Liver (tissue), 6 donors: ENCODE measurements at regions not wholly inside any gene's neighbourhood (a gene's known extent, or its start where the extent isn't known, plus 50 kb on each side); places are given as distances from the start of the nearest gene placed in this dataset.

Source experiments
- DNase-seq: peaks from one replicate; pipeline ENCODE4 v3.0.0-alpha.2; 2017; ENCODE audit warnings: low spot score
- H3K27ac ChIP-seq, 2 donors: one replicate each; pipeline ENCODE4 v1.7.0; 2013; ENCODE audit warnings: inconsistent platforms in 2 of 2, low read length in 2 of 2, control low read depth in 1 of 2, low read depth in 1 of 2, mild to moderate bottlenecking in 1 of 2
- H3K27me3 ChIP-seq, 4 donors: one replicate each; pipeline versions ENCODE4 v1.6.1 to v1.7.0; 2013; ENCODE audit warnings: low read length in 3 of 4, inconsistent platforms in 1 of 4, mild to moderate bottlenecking in 1 of 4, moderate library complexity in 1 of 4; ENCODE audit not compliant: control insufficient read depth in 4 of 4, insufficient read depth in 4 of 4
- H3K36me3 ChIP-seq, 4 donors: one replicate each; pipeline versions ENCODE4 v1.6.1 to v1.7.0; 2013; ENCODE audit warnings: low read length in 3 of 4, mild to moderate bottlenecking in 3 of 4, low read depth in 1 of 4, moderate library complexity in 1 of 4; ENCODE audit not compliant: control insufficient read depth in 4 of 4, insufficient read depth in 3 of 4
- H3K4me1 ChIP-seq, 4 donors: one replicate each; pipeline versions ENCODE4 v1.6.1 to v1.7.0; 2013; ENCODE audit warnings: low read length in 3 of 4, mild to moderate bottlenecking in 3 of 4, moderate library complexity in 1 of 4; ENCODE audit not compliant: control insufficient read depth in 4 of 4, insufficient read depth in 4 of 4
- H3K4me3 ChIP-seq, 3 donors: one replicate each; pipeline versions ENCODE4 v1.6.1 to v1.7.0; 2013; ENCODE audit warnings: low read length in 3 of 3, control low read depth in 1 of 3, low read depth in 1 of 3, mild to moderate bottlenecking in 1 of 3
- H3K9ac ChIP-seq, 2 donors: one replicate each; pipeline ENCODE4 v1.7.0; 2013; ENCODE audit warnings: low read length in 2 of 2, mild to moderate bottlenecking in 2 of 2, moderate library complexity in 2 of 2, control low read depth in 1 of 2, low read depth in 1 of 2
- H3K9me3 ChIP-seq, 4 donors: one replicate each; pipeline versions ENCODE4 v1.6.1 to v1.7.0; 2013; ENCODE audit warnings: low read length in 3 of 4; ENCODE audit not compliant: control insufficient read depth in 4 of 4
- ATF3 ChIP-seq: IDR thresholded peaks from 2 replicates; pipeline ENCODE4 v1.6.1; 2016; ENCODE audit warnings: antibody characterized with exemption
- EGR1 ChIP-seq, 2 donors: IDR thresholded peaks; 2 replicates each; pipeline ENCODE4 v1.6.1; 2016 to 2018; ENCODE audit warnings: antibody characterized with exemption in 2 of 2, low read depth in 2 of 2
- FOXA1 ChIP-seq: IDR thresholded peaks from 2 replicates; pipeline ENCODE4 v1.6.1; 2016; ENCODE audit warnings: antibody characterized with exemption
- HNF4A ChIP-seq, 2 donors: conservative IDR thresholded peaks; 2 replicates each; pipeline ENCODE4 v1.6.1; 2016; ENCODE audit warnings: antibody characterized with exemption in 2 of 2, mild to moderate bottlenecking in 2 of 2
- HNF4G ChIP-seq: IDR thresholded peaks from 2 replicates; pipeline ENCODE4 v1.6.1; 2016; ENCODE audit warnings: antibody characterized with exemption
- JUND ChIP-seq, 2 donors: IDR thresholded peaks; 2 replicates each; pipeline ENCODE4 v1.6.1; 2016; ENCODE audit warnings: antibody characterized with exemption in 2 of 2
- RXRA ChIP-seq, 2 donors: IDR thresholded peaks; 2 replicates each; pipeline ENCODE4 v1.6.1; 2017 to 2018; ENCODE audit warnings: antibody characterized with exemption in 2 of 2, mild to moderate bottlenecking in 1 of 2
- YY1 ChIP-seq: IDR thresholded peaks from 2 replicates; pipeline ENCODE4 v1.6.1; 2016; ENCODE audit warnings: antibody characterized with exemption, mild to moderate bottlenecking
- donor health status: healthy.
- donor health status: healthy.
- donor health status: healthy.

GRCh38 chr21:14600569-14601297 is 54.6 kb upstream of the SAMSN1 start (continued):
- TF ChIP-seq ATF3, result no peak
- no peak for TF ChIP-seq YY1
- TF ChIP-seq RXRA (IDR thresholded peaks at IDR 0.05), result no peak
- no peak for TF ChIP-seq FOXA1
- TF ChIP-seq HNF4G, result no peak
- no peak for TF ChIP-seq JUND (IDR thresholded peaks at IDR 0.05)
- no peak for TF ChIP-seq HNF4A (conservative IDR thresholded peaks at IDR 0.05)
- TF ChIP-seq EGR1 (IDR thresholded peaks at IDR 0.05; ENCODE audit: low read depth in 2 of 2), result no peak

- H3K9me3 ChIP-seq, result peaks cover 0 to 1% (median 0%) of the 10 kb centered on the region in 4 donors
- no peaks in the 10 kb centered on the region for H3K36me3 ChIP-seq
- no peak for TF ChIP-seq EGR1 (IDR thresholded peaks at IDR 0.05; ENCODE audit: low read depth in 2 of 2)
- no peak for DNase-seq
- no peaks in the 10 kb centered on the region for H3K27me3 ChIP-seq
- H3K4me1 ChIP-seq, result peaks cover 0 to 2% (median 0%) of the 10 kb centered on the region in 4 donors
- H3K9ac ChIP-seq, result no peak overlapping the region
- H3K4me3 ChIP-seq, result no peak overlapping the region
- H3K27ac ChIP-seq, result no peak overlapping the region
Observed at GRCh38 chr21:14598065-14598464, 52.0 kb upstream of the SAMSN1 start.
